Mucosa of rectum (tissue), 2 donors: ENCODE measurements at regions not wholly inside any gene's neighbourhood (a gene's known extent, or its start where the extent isn't known, plus 50 kb on each side); places are given as distances from the start of the nearest gene placed in this dataset.

Source experiments
- H3K27ac ChIP-seq, 2 donors: one replicate each; pipeline ENCODE4 v1.7.0; 2013; ENCODE audit warnings: inconsistent platforms in 2 of 2, low read depth in 2 of 2, low read length in 2 of 2
- H3K27me3 ChIP-seq, 2 donors: one replicate each; pipeline ENCODE4 v1.7.0; 2013; ENCODE audit warnings: low read length in 2 of 2; ENCODE audit not compliant: control insufficient read depth in 2 of 2, insufficient read depth in 2 of 2
- H3K36me3 ChIP-seq, 2 donors: one replicate each; pipeline ENCODE4 v1.7.0; 2013; ENCODE audit warnings: low read length in 2 of 2; ENCODE audit not compliant: control insufficient read depth in 2 of 2, insufficient read depth in 2 of 2
- H3K4me1 ChIP-seq, 2 donors: one replicate each; pipeline ENCODE4 v1.7.0; 2013; ENCODE audit warnings: low read length in 2 of 2, mild to moderate bottlenecking in 1 of 2; ENCODE audit not compliant: control insufficient read depth in 2 of 2, insufficient read depth in 2 of 2
- H3K4me3 ChIP-seq, 2 donors: one replicate each; pipeline ENCODE4 v1.7.0; 2013; ENCODE audit warnings: low read length in 2 of 2
- H3K9ac ChIP-seq, 2 donors: one replicate each; pipeline ENCODE4 v1.7.0; 2013; ENCODE audit warnings: low read length in 2 of 2, low read depth in 1 of 2, mild to moderate bottlenecking in 1 of 2
- H3K9me3 ChIP-seq, 2 donors: one replicate each; pipeline ENCODE4 v1.7.0; 2013; ENCODE audit warnings: low read length in 2 of 2; ENCODE audit not compliant: control insufficient read depth in 2 of 2
- donor health status: healthy.
- donor health status: Normal muscosa, but diverticular disease.

GRCh38 chr4:178347111-178347510, 904.9 kb upstream of the AGA start:
- H3K9ac ChIP-seq: no peak overlapping the region
- no peaks in the 10 kb centered on the region for H3K9me3 ChIP-seq
- no peak overlapping the region for H3K27ac ChIP-seq
- H3K36me3 ChIP-seq: no peaks in the 10 kb centered on the region
- H3K4me3 ChIP-seq: no peak overlapping the region
- no peaks in the 10 kb centered on the region for H3K27me3 ChIP-seq
- no peaks in the 10 kb centered on the region for H3K4me1 ChIP-seq

DNA sequence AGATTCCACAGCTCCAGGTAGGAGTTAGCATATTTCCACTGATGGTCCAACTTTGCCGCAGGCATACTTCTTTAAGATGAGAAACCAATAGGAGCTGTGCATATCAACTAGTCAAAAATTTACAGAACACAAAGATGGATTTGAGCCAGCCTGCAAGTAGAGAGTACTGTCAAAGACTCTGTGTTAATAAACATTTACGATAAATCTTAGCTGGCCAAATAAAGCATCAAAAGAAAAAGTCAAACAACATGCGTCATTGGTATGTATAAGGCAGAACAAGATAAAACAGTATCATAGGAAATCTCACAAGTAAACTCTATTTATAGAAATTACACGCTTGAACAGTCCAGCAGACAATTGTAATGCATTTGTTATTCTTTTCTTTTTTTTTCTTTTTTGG, 907.4 kb upstream of the AGA start:
- H3K4me1 ChIP-seq: no peaks in the 10 kb centered on the region
- no peak overlapping the region for H3K4me3 ChIP-seq
- H3K27ac ChIP-seq: no peak overlapping the region
- no peaks in the 10 kb centered on the region for H3K27me3 ChIP-seq
- no peaks in the 10 kb centered on the region for H3K9me3 ChIP-seq
- no peaks in the 10 kb centered on the region for H3K36me3 ChIP-seq
- H3K9ac ChIP-seq: no peak overlapping the region

GRCh38 chr4:178351185-178351584, 908.9 kb upstream of the AGA start:
- H3K27ac ChIP-seq: no peak overlapping the region

GRCh38 chr4:178356725-178357124, 914.5 kb upstream of the AGA start:
- Histone ChIP-seq H3K4me1 (no peaks in the 10 kb centered on the region), H3K4me3 (no peak overlapping the region), H3K27ac (no peak overlapping the region), H3K36me3 (no peaks in the 10 kb centered on the region), H3K9me3 (no peaks in the 10 kb centered on the region), H3K9ac (no peak overlapping the region), H3K27me3 (no peaks in the 10 kb centered on the region)

More at GRCh38 chr4:178351185-178351584, 908.9 kb upstream of the AGA start:
- Histone ChIP-seq H3K4me3 (no peak overlapping the region), H3K36me3 (no peaks in the 10 kb centered on the region), H3K9me3 (no peaks in the 10 kb centered on the region), H3K27me3 (no peaks in the 10 kb centered on the region), H3K4me1 (no peaks in the 10 kb centered on the region), H3K9ac (no peak overlapping the region)

DNA sequence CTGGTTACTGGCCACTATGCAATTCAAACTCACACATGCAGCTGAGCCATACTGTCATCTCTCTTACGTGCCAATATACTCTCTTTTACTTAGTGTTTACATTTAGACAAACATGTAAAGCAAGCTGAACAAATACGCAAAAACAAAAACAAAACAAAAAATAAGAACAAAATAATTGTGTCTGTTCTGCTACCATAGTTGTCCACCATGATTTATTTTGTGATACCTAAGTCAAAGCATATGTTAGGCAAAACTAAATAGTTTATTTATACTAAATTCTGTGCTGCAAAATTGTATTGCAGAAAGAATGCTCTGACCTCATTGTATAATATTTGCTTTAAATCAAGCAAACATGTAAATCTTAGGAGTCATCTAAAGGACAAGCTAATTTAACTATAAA, 943.2 kb upstream of the AGA start:
- H3K4me1 ChIP-seq: no peaks in the 10 kb centered on the region
- no peaks in the 10 kb centered on the region for H3K36me3 ChIP-seq
- no peaks in the 10 kb centered on the region for H3K9me3 ChIP-seq
- no peaks in the 10 kb centered on the region for H3K27me3 ChIP-seq
- H3K4me3 ChIP-seq: no peak overlapping the region
- no peak overlapping the region for H3K27ac ChIP-seq
- H3K9ac ChIP-seq: no peak overlapping the region

- no peaks in the 10 kb centered on the region for H3K4me1 ChIP-seq
- no peak overlapping the region for H3K9ac ChIP-seq
- no peaks in the 10 kb centered on the region for H3K9me3 ChIP-seq
Observed at GRCh38 chr4:178387756-178388155, 945.5 kb upstream of the AGA start.

GRCh38 chr4:178395798-178396197, 953.6 kb upstream of the AGA start:
- Histone ChIP-seq H3K4me1 (no peaks in the 10 kb centered on the region), H3K36me3 (no peaks in the 10 kb centered on the region), H3K9ac (no peak overlapping the region), H3K27me3 (no peaks in the 10 kb centered on the region), H3K9me3 (no peaks in the 10 kb centered on the region), H3K27ac (no peak overlapping the region), H3K4me3 (no peak overlapping the region)

More at GRCh38 chr4:178387756-178388155, 945.5 kb upstream of the AGA start:
- no peaks in the 10 kb centered on the region for H3K36me3 ChIP-seq
- H3K27me3 ChIP-seq: no peaks in the 10 kb centered on the region
- H3K4me3 ChIP-seq: no peak overlapping the region
- H3K27ac ChIP-seq: no peak overlapping the region

DNA sequence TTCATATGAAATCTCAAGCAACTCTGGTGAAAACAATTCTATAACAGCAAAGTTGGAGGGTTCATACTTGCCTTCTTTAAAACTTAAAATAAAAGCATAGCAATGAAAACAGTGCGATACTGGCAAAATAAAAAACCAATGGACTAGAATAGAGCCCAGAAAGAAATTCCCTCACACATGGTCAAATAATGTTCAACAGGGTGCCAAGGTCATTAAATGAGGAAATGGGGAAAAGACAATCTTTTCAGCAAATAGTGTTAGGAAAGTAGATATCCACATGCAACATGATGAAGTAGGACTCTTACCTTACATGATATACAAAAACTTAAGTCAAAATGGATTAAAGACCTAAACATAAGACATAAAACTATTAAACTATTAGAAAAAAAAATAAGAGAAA, 970.2 kb upstream of the AGA start:
- Histone ChIP-seq H3K27ac (no peak overlapping the region), H3K9ac (no peak overlapping the region), H3K27me3 (no peaks in the 10 kb centered on the region), H3K36me3 (no peaks in the 10 kb centered on the region), H3K4me1 (no peaks in the 10 kb centered on the region), H3K4me3 (no peak overlapping the region), H3K9me3 (no peaks in the 10 kb centered on the region)

- H3K9ac ChIP-seq: no peak overlapping the region
- H3K4me3 ChIP-seq: no peak overlapping the region
- H3K27me3 ChIP-seq: no peaks in the 10 kb centered on the region
- no peaks in the 10 kb centered on the region for H3K4me1 ChIP-seq
- H3K9me3 ChIP-seq: no peaks in the 10 kb centered on the region
- no peaks in the 10 kb centered on the region for H3K36me3 ChIP-seq
- H3K27ac ChIP-seq: no peak overlapping the region
Observed at GRCh38 chr4:178414042-178414441, 971.8 kb upstream of the AGA start.

GRCh38 chr4:178414881-178415446, 972.7 kb upstream of the AGA start:
- Histone ChIP-seq H3K4me3 (no peak overlapping the region), H3K27me3 (no peaks in the 10 kb centered on the region), H3K27ac (no peak overlapping the region), H3K9ac (no peak overlapping the region), H3K9me3 (no peaks in the 10 kb centered on the region), H3K4me1 (no peaks in the 10 kb centered on the region), H3K36me3 (no peaks in the 10 kb centered on the region)

- H3K9ac ChIP-seq: no peak overlapping the region
- H3K36me3 ChIP-seq: no peaks in the 10 kb centered on the region
- no peak overlapping the region for H3K4me3 ChIP-seq
- H3K27me3 ChIP-seq: no peaks in the 10 kb centered on the region
- no peaks in the 10 kb centered on the region for H3K4me1 ChIP-seq
- no peak overlapping the region for H3K27ac ChIP-seq
- H3K9me3 ChIP-seq: no peaks in the 10 kb centered on the region
Observed at GRCh38 chr4:178415925-178416324, 973.7 kb upstream of the AGA start.
